K562 (cell line): ENCODE measurements at regions not wholly inside any gene's neighbourhood (a gene's known extent, or its start where the extent isn't known, plus 50 kb on each side); places are given as distances from the start of the nearest gene placed in this dataset.

Source experiments
- BHLHE40 ChIP-seq: IDR thresholded peaks from 2 replicates; pipeline ENCODE4 v1.6.1; 2011; ENCODE audit warnings: low read length, improper control_type of control experiment
- CTCF ChIP-seq, 3 experiments: IDR thresholded peaks in 2 of 3; conservative IDR thresholded peaks in 1 of 3; 2 replicates each; pipeline ENCODE4 v1.5.1; 2011 to 2012; ENCODE audit warnings: low read length in 3 of 3, mild to moderate bottlenecking in 3 of 3, control low read depth in 2 of 3, improper control_type of control experiment in 1 of 3, inconsistent platforms in 1 of 3, low read depth in 1 of 3, mixed read lengths in 1 of 3, moderate library complexity in 1 of 3; ENCODE audit not compliant: insufficient read depth in 2 of 3
- CTCFL ChIP-seq: IDR thresholded peaks from 2 replicates; pipeline ENCODE4 v1.6.1; 2011; ENCODE audit warnings: borderline replicate concordance, low read depth, mild to moderate bottlenecking, moderate library complexity, low read length; ENCODE audit not compliant: insufficient read depth, poor library complexity, severe bottlenecking
- EHMT2 ChIP-seq: fragments of 450-650 bp; IDR thresholded peaks from 2 replicates; pipeline ENCODE4 v1.6.1; 2018; ENCODE audit warnings: antibody characterized with exemption
- HNRNPH1 ChIP-seq: fragments of 200-400 bp; formaldehyde crosslinking; optimal IDR thresholded peaks from 2 replicates; pipeline ENCODE3; 2017; ENCODE audit warnings: low read depth, mild to moderate bottlenecking, low read length, moderate library complexity
- HOXB6 ChIP-seq: fragments of 250-450 bp; sonication (Bioruptor Pico); IDR thresholded peaks from 2 replicates; pipeline ENCODE4 v1.5.1; 2022; ENCODE audit warnings: mild to moderate bottlenecking, borderline replicate concordance
- IRF2 ChIP-seq: sonication (generic); formaldehyde crosslinking; IDR thresholded peaks from 2 replicates; pipeline ENCODE4 v1.8.1; 2022; ENCODE audit warnings: mild to moderate bottlenecking, missing genetic modification reagents
- NCOA1 ChIP-seq: fragments of 450-650 bp; IDR thresholded peaks from 2 replicates; pipeline ENCODE4 v1.6.1; 2016; ENCODE audit warnings: low read depth
- NFRKB ChIP-seq: fragments of 450-650 bp; IDR thresholded peaks from 2 replicates; pipeline ENCODE4 v1.6.1; 2016; ENCODE audit warnings: low read depth
- RAD21 ChIP-seq, 2 experiments: fragments of 250-450 bp in 1 of 2; fragments of 450-650 bp in 1 of 2; sonication (Bioruptor Pico) in 1 of 2; formaldehyde crosslinking in 1 of 2; IDR thresholded peaks in 1 of 2; conservative IDR thresholded peaks in 1 of 2; 2 replicates each; pipeline versions ENCODE4 v1.4.0 to v1.8.0; 2020 to 2022; ENCODE audit warnings: mild to moderate bottlenecking in 2 of 2, moderate library complexity in 1 of 2
- RB1 ChIP-seq: fragments of 450-650 bp; IDR thresholded peaks from 2 replicates; pipeline ENCODE4 v1.6.1; 2017; ENCODE audit warnings: low read depth, mild to moderate bottlenecking
- RCOR1 ChIP-seq, 2 experiments: IDR thresholded peaks; 2 replicates each; pipeline ENCODE4 v1.6.1; 2012; ENCODE audit warnings: low read depth in 2 of 2, low read length in 2 of 2, borderline replicate concordance in 1 of 2, improper control_type of control experiment in 1 of 2
- SMC3 ChIP-seq: conservative IDR thresholded peaks from 2 replicates; pipeline ENCODE4 v1.6.1; 2011; ENCODE audit warnings: low read depth, low read length, improper control_type of control experiment; ENCODE audit not compliant: insufficient read depth
- YY1 ChIP-seq, 3 experiments: IDR thresholded peaks; 2 replicates each; pipeline ENCODE4 v1.6.1; 2011; ENCODE audit warnings: low read length in 2 of 3, mild to moderate bottlenecking in 2 of 3, moderate library complexity in 2 of 3, borderline replicate concordance in 1 of 3, control low read depth in 1 of 3, low read depth in 1 of 3; ENCODE audit not compliant: insufficient read depth in 3 of 3, insufficient replicate concordance in 2 of 3, control insufficient read depth in 1 of 3, insufficient read length in 1 of 3; ENCODE audit errors: extremely low read depth in 1 of 3
- ZBTB8A ChIP-seq: fragments of 450-650 bp; IDR thresholded peaks from 2 replicates; pipeline ENCODE4 v1.6.1; 2018; ENCODE audit warnings: mild to moderate bottlenecking, moderate library complexity; ENCODE audit not compliant: partially characterized antibody
- ZNF551 ChIP-seq: fragments of 250-450 bp; sonication (Bioruptor Pico); IDR thresholded peaks from 2 replicates; pipeline ENCODE4 v1.5.0; 2021; ENCODE audit warnings: mild to moderate bottlenecking, moderate library complexity
- TF ChIP-seq, protein P1 (sequence below), 2 experiments: IDR thresholded peaks; 2 replicates each; pipeline ENCODE4 v1.6.1; 2011; ENCODE audit warnings: borderline replicate concordance in 1 of 2, control low read depth in 1 of 2, low read depth in 1 of 2, low read length in 1 of 2, mild to moderate bottlenecking in 1 of 2, mixed read lengths in 1 of 2, moderate library complexity in 1 of 2; ENCODE audit not compliant: insufficient read depth in 1 of 2, insufficient read length in 1 of 2, poor library complexity in 1 of 2, severe bottlenecking in 1 of 2; ENCODE audit errors: extremely low read depth in 1 of 2

- TF ChIP-seq YY1 (IDR thresholded peaks at IDR 0.05; ENCODE audit: borderline replicate concordance in 1 of 3, control insufficient read depth in 1 of 3, extremely low read depth in 1 of 3, insufficient read depth in 3 of 3, insufficient read length in 1 of 3, insufficient replicate concordance in 2 of 3, low read depth in 1 of 3, low read length in 2 of 3) (peak in 2 of 3 experiments; percentile 45 to 65), HOXB6 (CRISPR knock-in tag) (no peak), EHMT2 (peak; percentile 86), SMC3 (peak; percentile 72), NFRKB (no peak), CTCF (IDR thresholded peaks at IDR 0.05 in 2 of 3, conservative IDR thresholded peaks at IDR 0.05 in 1 of 3; ENCODE audit: insufficient read depth in 2 of 3, low read depth in 1 of 3, low read length in 3 of 3) (peak; percentile 77 to 91 (median 81)), RCOR1 (IDR thresholded peaks at IDR 0.05; ENCODE audit: borderline replicate concordance in 1 of 2, low read depth in 2 of 2, low read length in 2 of 2) (peak in 1 of 2 experiments; percentile 65; a peak in 1 of 4 replicates), NCOA1 (no peak), ZNF551 (CRISPR knock-in tag) (no peak), IRF2 (CRISPR knock-in tag) (no peak), RAD21 (CRISPR knock-in tag; conservative IDR thresholded peaks at IDR 0.05 in 1 of 2, IDR thresholded peaks at IDR 0.05 in 1 of 2) (peak; percentile 62 to 84), CTCFL (peak; percentile 90), RB1 (0 out of 2 replicates have a peak, but pooled peaks have one; percentile 30), ZBTB8A (no peak), BHLHE40 (0 out of 2 replicates have a peak, but pooled peaks have one; percentile 21), HNRNPH1 (no peak)
- TF ChIP-seq, protein P1, sequence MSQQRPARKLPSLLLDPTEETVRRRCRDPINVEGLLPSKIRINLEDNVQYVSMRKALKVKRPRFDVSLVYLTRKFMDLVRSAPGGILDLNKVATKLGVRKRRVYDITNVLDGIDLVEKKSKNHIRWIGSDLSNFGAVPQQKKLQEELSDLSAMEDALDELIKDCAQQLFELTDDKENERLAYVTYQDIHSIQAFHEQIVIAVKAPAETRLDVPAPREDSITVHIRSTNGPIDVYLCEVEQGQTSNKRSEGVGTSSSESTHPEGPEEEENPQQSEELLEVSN (IDR thresholded peaks at IDR 0.05; ENCODE audit: borderline replicate concordance in 1 of 2, extremely low read depth in 1 of 2, insufficient read depth in 1 of 2, insufficient read length in 1 of 2, low read depth in 1 of 2, low read length in 1 of 2, poor library complexity in 1 of 2, severe bottlenecking in 1 of 2): peak in 1 of 2 experiments; percentile 40
Measured at GRCh38 chr1:65075123-65075976, 72.7 kb upstream of the AK4 start (continued).
